HG03565 (cell line): ENCODE measurements at regions not wholly inside any gene's neighbourhood (a gene's known extent, or its start where the extent isn't known, plus 50 kb on each side); places are given as distances from the start of the nearest gene placed in this dataset.

ENCODE experiments used
- ATAC-seq: cut with Tn5 transposase; IDR thresholded peaks from one replicate; pipeline ENCODE4 v1.9.1; 2021; ENCODE audit warnings: mild to moderate bottlenecking, moderate library complexity; ENCODE audit not compliant: unreplicated experiment

DNA sequence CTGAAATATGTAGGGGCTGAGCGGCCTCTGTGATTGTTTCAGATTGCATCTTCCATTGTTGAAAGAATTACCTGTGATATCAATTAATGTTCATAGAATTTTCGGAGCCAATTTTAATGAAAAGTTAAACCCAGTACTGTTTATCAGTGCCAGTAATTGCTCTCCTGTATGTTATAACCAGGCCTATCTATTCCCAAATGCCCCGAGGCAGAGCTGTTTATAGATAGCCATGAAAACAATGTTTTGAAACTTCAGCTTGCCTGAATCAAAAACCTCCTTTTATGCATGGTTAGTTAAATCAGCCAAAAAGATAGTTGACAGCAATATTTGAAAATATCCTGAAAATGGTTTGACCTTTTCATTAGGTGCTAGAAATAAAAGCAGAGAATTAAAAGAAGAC lies 50.1 kb upstream of the HDAC9 start:
- ATAC-seq = no peak
